GM21717 (cell line): ENCODE measurements at regions not wholly inside any gene's neighbourhood (a gene's known extent, or its start where the extent isn't known, plus 50 kb on each side); places are given as distances from the start of the nearest gene placed in this dataset.

Experiments used
- ATAC-seq: cut with Tn5 transposase; IDR thresholded peaks from one replicate; pipeline ENCODE4 v1.9.1; 2021; ENCODE audit warnings: mild to moderate bottlenecking, moderate library complexity; ENCODE audit not compliant: unreplicated experiment

- no peak for ATAC-seq
Observed at GRCh38 chr4:121526509-121526908, 145.7 kb upstream of the QRFPR start.

GRCh38 chr4:121519236-121519838, 138.5 kb upstream of the QRFPR start:
- ATAC-seq = no peak

- no peak for ATAC-seq
Observed at GRCh38 chr4:121517241-121517640, 136.4 kb upstream of the QRFPR start.

GRCh38 chr4:121514443-121514842, 133.6 kb upstream of the QRFPR start:
- ATAC-seq = no peak

- peak; percentile 80 for ATAC-seq
Observed at GRCh38 chr4:121510341-121510874, 129.6 kb upstream of the QRFPR start.

- ATAC-seq = no peak
Observed at GRCh38 chr4:121485190-121485804, 104.5 kb upstream of the QRFPR start.

- peak; percentile 92 for ATAC-seq
Observed at GRCh38 chr4:121484633-121485032, 103.8 kb upstream of the QRFPR start.

GRCh38 chr4:121479808-121480207, 99.0 kb upstream of the QRFPR start:
- ATAC-seq = no peak

GRCh38 chr4:121477480-121477879, 96.7 kb upstream of the QRFPR start:
- no peak for ATAC-seq

- ATAC-seq = no peak
Observed at GRCh38 chr4:121477079-121477478, 96.3 kb upstream of the QRFPR start.

- ATAC-seq = peak; percentile 63
Observed at GRCh38 chr4:121472937-121473721, 92.3 kb upstream of the QRFPR start.

GRCh38 chr4:121464854-121465253, 84.0 kb upstream of the QRFPR start:
- ATAC-seq = no peak

GRCh38 chr4:121462660-121463261, 81.9 kb upstream of the QRFPR start:
- peak; percentile 89 for ATAC-seq

GRCh38 chr4:121459026-121459425, 78.2 kb upstream of the QRFPR start:
- ATAC-seq = no peak

- no peak for ATAC-seq
Observed at GRCh38 chr4:121457278-121457875, 76.6 kb upstream of the QRFPR start.

GRCh38 chr4:121455285-121455684, 74.5 kb upstream of the QRFPR start:
- ATAC-seq = no peak

- ATAC-seq = no peak
Observed at GRCh38 chr4:121454251-121454979, 73.6 kb upstream of the QRFPR start.

GRCh38 chr4:121451310-121451709, 70.5 kb upstream of the QRFPR start:
- no peak for ATAC-seq

- no peak for ATAC-seq
Observed at GRCh38 chr4:121449416-121449815, 68.6 kb upstream of the QRFPR start.

GRCh38 chr4:121448231-121448630, 67.4 kb upstream of the QRFPR start:
- no peak for ATAC-seq
